Osteocyte (in vitro differentiated cells): ENCODE measurements at regions not wholly inside any gene's neighbourhood (a gene's known extent, or its start where the extent isn't known, plus 50 kb on each side); places are given as distances from the start of the nearest gene placed in this dataset.
A peak's percentile ranks its signal among the peaks of the same experiment; 100 is the strongest.

ENCODE experiments used
- DNase-seq: peaks from one replicate; pipeline ENCODE4 v3.0.0; 2021; ENCODE audit warnings: mixed read lengths; ENCODE audit not compliant: unreplicated experiment; ENCODE audit errors: extremely low spot score
- H3K27ac Mint-ChIP-seq: one replicate; pipeline ENCODE4 v1.8.0; 2021; ENCODE audit warnings: mild to moderate bottlenecking, mixed read lengths; ENCODE audit not compliant: unreplicated experiment
- H3K27me3 Mint-ChIP-seq: one replicate; pipeline ENCODE4 v1.8.0; 2021; ENCODE audit warnings: mixed read lengths; ENCODE audit not compliant: unreplicated experiment
- H3K36me3 Mint-ChIP-seq: one replicate; pipeline ENCODE4 v1.8.0; 2021; ENCODE audit warnings: mixed read lengths; ENCODE audit not compliant: unreplicated experiment
- H3K4me1 Mint-ChIP-seq: one replicate; pipeline ENCODE4 v1.8.0; 2021; ENCODE audit warnings: mixed read lengths; ENCODE audit not compliant: unreplicated experiment
- H3K4me3 Mint-ChIP-seq: one replicate; pipeline ENCODE4 v1.8.0; 2021; ENCODE audit warnings: mild to moderate bottlenecking, moderate library complexity, mixed read lengths; ENCODE audit not compliant: unreplicated experiment
- H3K9me3 Mint-ChIP-seq: one replicate; pipeline ENCODE4 v1.8.0; 2021; ENCODE audit warnings: mixed read lengths; ENCODE audit not compliant: unreplicated experiment
- TF ChIP-seq, protein P1 (sequence below): fragments of 200-600 bp; sonication (generic); IDR thresholded peaks from 2 replicates; pipeline ENCODE4 v1.5.0; 2021; ENCODE audit warnings: antibody characterized with exemption, mild to moderate bottlenecking, moderate library complexity

GRCh38 chr11:69945157-69945556 is 125.9 kb upstream of the FGF3 start:
- H3K4me3 Mint-ChIP-seq, result no peak overlapping the region
- DNase-seq, result no peak
- peaks cover 12% of the 10 kb centered on the region for H3K27me3 Mint-ChIP-seq
- no peaks in the 10 kb centered on the region for H3K9me3 Mint-ChIP-seq
- H3K4me1 Mint-ChIP-seq, result peaks cover 14% of the 10 kb centered on the region
- TF ChIP-seq, protein P1, sequence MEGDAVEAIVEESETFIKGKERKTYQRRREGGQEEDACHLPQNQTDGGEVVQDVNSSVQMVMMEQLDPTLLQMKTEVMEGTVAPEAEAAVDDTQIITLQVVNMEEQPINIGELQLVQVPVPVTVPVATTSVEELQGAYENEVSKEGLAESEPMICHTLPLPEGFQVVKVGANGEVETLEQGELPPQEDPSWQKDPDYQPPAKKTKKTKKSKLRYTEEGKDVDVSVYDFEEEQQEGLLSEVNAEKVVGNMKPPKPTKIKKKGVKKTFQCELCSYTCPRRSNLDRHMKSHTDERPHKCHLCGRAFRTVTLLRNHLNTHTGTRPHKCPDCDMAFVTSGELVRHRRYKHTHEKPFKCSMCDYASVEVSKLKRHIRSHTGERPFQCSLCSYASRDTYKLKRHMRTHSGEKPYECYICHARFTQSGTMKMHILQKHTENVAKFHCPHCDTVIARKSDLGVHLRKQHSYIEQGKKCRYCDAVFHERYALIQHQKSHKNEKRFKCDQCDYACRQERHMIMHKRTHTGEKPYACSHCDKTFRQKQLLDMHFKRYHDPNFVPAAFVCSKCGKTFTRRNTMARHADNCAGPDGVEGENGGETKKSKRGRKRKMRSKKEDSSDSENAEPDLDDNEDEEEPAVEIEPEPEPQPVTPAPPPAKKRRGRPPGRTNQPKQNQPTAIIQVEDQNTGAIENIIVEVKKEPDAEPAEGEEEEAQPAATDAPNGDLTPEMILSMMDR, result no peak
- H3K36me3 Mint-ChIP-seq, result no peaks in the 10 kb centered on the region
- H3K27ac Mint-ChIP-seq, result no peak overlapping the region

GRCh38 chr11:69947059-69947792 is 128.0 kb upstream of the FGF3 start:
- DNase-seq, result no peak
- Mint-ChIP-seq H3K9me3 (no peaks in the 10 kb centered on the region), H3K36me3 (no peaks in the 10 kb centered on the region), H3K4me3 (no peak overlapping the region), H3K27me3 (peaks cover 4% of the 10 kb centered on the region), H3K4me1 (peaks cover 14% of the 10 kb centered on the region), H3K27ac (no peak overlapping the region)
- TF ChIP-seq, protein P1, result no peak

DNA sequence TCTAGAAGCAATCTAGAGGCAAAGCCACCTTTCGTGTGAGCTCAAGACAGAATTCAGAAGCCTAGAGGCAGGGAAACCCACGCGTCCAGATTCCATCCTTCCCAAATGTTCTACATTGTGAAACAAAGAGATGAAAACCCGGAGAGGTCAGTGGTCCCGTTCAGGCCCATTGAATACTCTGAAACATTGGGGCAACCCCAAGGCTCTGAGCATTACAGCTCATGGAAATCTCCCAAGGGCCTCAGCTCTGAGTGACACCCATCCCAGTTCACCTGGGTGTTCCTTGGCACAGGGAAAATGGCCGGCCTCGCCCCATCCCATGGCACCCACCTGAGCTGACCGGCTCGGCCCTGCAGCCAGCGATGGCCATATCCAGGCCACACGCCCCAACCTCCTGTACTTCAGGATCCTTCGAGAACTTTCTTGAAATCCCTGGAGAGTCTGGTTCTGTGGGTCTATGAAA is 128.6 kb upstream of the FGF3 start:
- H3K4me1 Mint-ChIP-seq, result peaks cover 14% of the 10 kb centered on the region
- no peaks in the 10 kb centered on the region for H3K36me3 Mint-ChIP-seq
- H3K9me3 Mint-ChIP-seq, result no peaks in the 10 kb centered on the region
- TF ChIP-seq, protein P1, result no peak
- no peak for DNase-seq
- H3K27me3 Mint-ChIP-seq, result peaks cover 2% of the 10 kb centered on the region
- H3K4me3 Mint-ChIP-seq, result no peak overlapping the region
- no peak overlapping the region for H3K27ac Mint-ChIP-seq

GRCh38 chr11:69948256-69949141 is 129.3 kb upstream of the FGF3 start:
- peaks cover 14% of the 10 kb centered on the region for H3K4me1 Mint-ChIP-seq
- no peaks in the 10 kb centered on the region for H3K9me3 Mint-ChIP-seq
- no peak overlapping the region for H3K27ac Mint-ChIP-seq
- no peaks in the 10 kb centered on the region for H3K36me3 Mint-ChIP-seq
- H3K4me3 Mint-ChIP-seq, result no peak overlapping the region
- TF ChIP-seq, protein P1, result peak; percentile 35
- no peak for DNase-seq
- H3K27me3 Mint-ChIP-seq, result peaks cover 9% of the 10 kb centered on the region

GRCh38 chr11:69949327-69949726 is 128.8 kb upstream of the ANO1 start:
- TF ChIP-seq, protein P1, result no peak
- H3K4me1 Mint-ChIP-seq, result peaks cover 14% of the 10 kb centered on the region
- H3K9me3 Mint-ChIP-seq, result no peaks in the 10 kb centered on the region
- no peaks in the 10 kb centered on the region for H3K36me3 Mint-ChIP-seq
- peaks cover 10% of the 10 kb centered on the region for H3K27me3 Mint-ChIP-seq
- no peak for DNase-seq
- H3K27ac Mint-ChIP-seq, result no peak overlapping the region
- H3K4me3 Mint-ChIP-seq, result no peak overlapping the region
